HL-60 (cell line): ENCODE measurements at regions not wholly inside any gene's neighbourhood (a gene's known extent, or its start where the extent isn't known, plus 50 kb on each side); places are given as distances from the start of the nearest gene placed in this dataset.

Experiments
- DNase-seq, 2 experiments: peaks; one replicate each; pipeline ENCODE4 v3.0.0-alpha.2; 2010 to 2020; ENCODE audit warnings: low read depth in 1 of 2, low spot score in 1 of 2
- H3K27ac ChIP-seq: fragments of 250-450 bp; sonication (Bioruptor Pico); replicated peaks from 2 replicates; pipeline ENCODE4 v1.5.1; 2020; ENCODE audit warnings: mild to moderate bottlenecking, moderate library complexity
- H3K27me3 ChIP-seq: fragments of 250-450 bp; sonication (Bioruptor Pico); 2 replicates; pipeline ENCODE4 v1.5.1; 2021; ENCODE audit warnings: mild to moderate bottlenecking, moderate library complexity; ENCODE audit not compliant: insufficient read depth, poor library complexity, severe bottlenecking
- H3K4me3 ChIP-seq: replicated peaks from 2 replicates; pipeline ENCODE4 v1.5.1; 2011; ENCODE audit warnings: mild to moderate bottlenecking, control low read depth, low read length; ENCODE audit not compliant: insufficient read depth
- CTCF ChIP-seq: IDR thresholded peaks from one replicate; pipeline ENCODE4 v1.5.1; 2011; ENCODE audit warnings: low read length, control low read depth, inconsistent platforms; ENCODE audit not compliant: insufficient read depth
- GABPA ChIP-seq: IDR thresholded peaks from 2 replicates; pipeline ENCODE4 v1.6.1; 2012; ENCODE audit warnings: low read depth
- POLR2AphosphoS5 ChIP-seq: IDR thresholded peaks from 2 replicates; pipeline ENCODE4 v1.6.1; 2012; ENCODE audit warnings: low read depth
- REST ChIP-seq: IDR thresholded peaks from 2 replicates; pipeline ENCODE4 v1.6.1; 2012; ENCODE audit warnings: low read depth; ENCODE audit not compliant: insufficient replicate concordance
- SPI1 ChIP-seq: IDR thresholded peaks from 2 replicates; pipeline ENCODE4 v1.6.1; 2012; ENCODE audit warnings: low read depth, mild to moderate bottlenecking, borderline replicate concordance

- no peak overlapping the region for H3K4me3 ChIP-seq
- DNase-seq, result no peak
- H3K27ac ChIP-seq, result no peak overlapping the region
- no peak for TF ChIP-seq GABPA
- TF ChIP-seq CTCF, result no peak
- TF ChIP-seq POLR2AphosphoS5, result no peak
- TF ChIP-seq SPI1, result no peak
- TF ChIP-seq REST, result no peak
- no peaks in the 10 kb centered on the region for H3K27me3 ChIP-seq
These were observed 78.3 kb upstream of the ALDH1A3 start for GRCh38 chr15:100801256-100801900.

- Histone ChIP-seq H3K27ac (no peak overlapping the region), H3K27me3 (no peaks in the 10 kb centered on the region), H3K4me3 (no peak overlapping the region)
- no peak for DNase-seq
- TF ChIP-seq CTCF (no peak), POLR2AphosphoS5 (no peak), REST (no peak), SPI1 (no peak), GABPA (no peak)
These were observed 77.0 kb upstream of the ALDH1A3 start for GRCh38 chr15:100802421-100803170.

GRCh38 chr15:100803171-100803440 lies 76.5 kb upstream of the ALDH1A3 start:
- Histone ChIP-seq H3K27me3 (no peaks in the 10 kb centered on the region), H3K27ac (no peak overlapping the region), H3K4me3 (no peak overlapping the region)
- DNase-seq, result no peak
- TF ChIP-seq SPI1 (no peak), CTCF (no peak), POLR2AphosphoS5 (no peak), REST (no peak), GABPA (no peak)
